ENCODE measurements at regions not wholly inside any gene's neighbourhood (a gene's known extent, or its start where the extent isn't known, plus 50 kb on each side); places are given as distances from the start of the nearest gene placed in this dataset.

DNA sequence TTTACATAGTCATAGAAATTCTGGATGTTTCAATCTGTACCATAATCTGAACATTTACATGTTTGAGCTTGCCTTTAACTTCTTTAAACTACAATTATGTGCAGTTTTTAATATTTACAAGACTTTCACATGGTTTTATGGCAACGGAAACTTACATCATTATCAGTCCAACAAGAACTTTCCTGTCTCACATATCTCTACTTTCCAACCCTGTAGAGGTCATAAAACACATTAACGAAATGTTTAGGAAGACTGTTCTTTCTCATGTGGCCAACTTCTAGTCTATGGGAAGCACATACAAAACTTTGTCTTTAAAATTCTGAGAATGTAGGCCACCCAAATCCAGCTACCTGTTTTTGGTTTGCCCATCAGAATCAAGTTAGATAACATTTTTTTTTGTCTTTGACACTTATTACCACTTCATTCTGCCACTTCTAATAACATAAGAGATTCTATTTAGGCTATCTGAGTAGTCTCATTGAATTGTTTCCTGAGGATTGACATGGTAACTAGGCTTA lies 693.2 kb downstream of the KCNJ3 start:
- TF ChIP-seq, protein P1, sequence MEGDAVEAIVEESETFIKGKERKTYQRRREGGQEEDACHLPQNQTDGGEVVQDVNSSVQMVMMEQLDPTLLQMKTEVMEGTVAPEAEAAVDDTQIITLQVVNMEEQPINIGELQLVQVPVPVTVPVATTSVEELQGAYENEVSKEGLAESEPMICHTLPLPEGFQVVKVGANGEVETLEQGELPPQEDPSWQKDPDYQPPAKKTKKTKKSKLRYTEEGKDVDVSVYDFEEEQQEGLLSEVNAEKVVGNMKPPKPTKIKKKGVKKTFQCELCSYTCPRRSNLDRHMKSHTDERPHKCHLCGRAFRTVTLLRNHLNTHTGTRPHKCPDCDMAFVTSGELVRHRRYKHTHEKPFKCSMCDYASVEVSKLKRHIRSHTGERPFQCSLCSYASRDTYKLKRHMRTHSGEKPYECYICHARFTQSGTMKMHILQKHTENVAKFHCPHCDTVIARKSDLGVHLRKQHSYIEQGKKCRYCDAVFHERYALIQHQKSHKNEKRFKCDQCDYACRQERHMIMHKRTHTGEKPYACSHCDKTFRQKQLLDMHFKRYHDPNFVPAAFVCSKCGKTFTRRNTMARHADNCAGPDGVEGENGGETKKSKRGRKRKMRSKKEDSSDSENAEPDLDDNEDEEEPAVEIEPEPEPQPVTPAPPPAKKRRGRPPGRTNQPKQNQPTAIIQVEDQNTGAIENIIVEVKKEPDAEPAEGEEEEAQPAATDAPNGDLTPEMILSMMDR (IDR thresholded peaks at IDR 0.05; ENCODE audit: borderline replicate concordance, control extremely low read depth, extremely low read depth, insufficient read depth, missing control alignments), result no peak
- no peak for DNase-seq (ENCODE audit: low spot score)
- in situ Hi-C loops (cut with MboI; ENCODE audit: low sequenced_read_pairs, unreplicated experiment), result no loop called here

DNA sequence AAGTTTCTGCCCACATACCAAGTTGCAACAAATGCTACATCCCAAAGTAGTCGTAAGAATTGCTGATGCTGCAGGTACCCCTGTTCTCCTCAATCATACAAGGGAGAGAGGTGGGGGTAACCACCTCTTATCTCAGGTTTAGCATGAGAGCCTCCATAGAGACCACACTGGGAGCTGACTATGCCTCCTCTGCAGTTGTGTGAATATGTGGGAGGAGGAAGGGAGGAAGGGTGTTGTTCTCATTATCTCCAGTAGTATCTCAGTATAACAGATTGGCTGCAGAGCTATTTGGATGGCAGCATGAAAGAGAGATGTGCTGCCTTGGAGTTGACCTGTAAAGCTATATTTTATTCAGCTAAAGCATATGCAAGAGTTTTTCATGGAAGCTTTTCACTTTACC lies 690.7 kb downstream of the KCNJ3 start:
- DNase-seq (ENCODE audit: low spot score), result no peak
- in situ Hi-C loops (cut with MboI; ENCODE audit: low sequenced_read_pairs, unreplicated experiment), result no loop called here
- TF ChIP-seq, protein P1 (IDR thresholded peaks at IDR 0.05; ENCODE audit: borderline replicate concordance, control extremely low read depth, extremely low read depth, insufficient read depth, missing control alignments), result no peak

DNA sequence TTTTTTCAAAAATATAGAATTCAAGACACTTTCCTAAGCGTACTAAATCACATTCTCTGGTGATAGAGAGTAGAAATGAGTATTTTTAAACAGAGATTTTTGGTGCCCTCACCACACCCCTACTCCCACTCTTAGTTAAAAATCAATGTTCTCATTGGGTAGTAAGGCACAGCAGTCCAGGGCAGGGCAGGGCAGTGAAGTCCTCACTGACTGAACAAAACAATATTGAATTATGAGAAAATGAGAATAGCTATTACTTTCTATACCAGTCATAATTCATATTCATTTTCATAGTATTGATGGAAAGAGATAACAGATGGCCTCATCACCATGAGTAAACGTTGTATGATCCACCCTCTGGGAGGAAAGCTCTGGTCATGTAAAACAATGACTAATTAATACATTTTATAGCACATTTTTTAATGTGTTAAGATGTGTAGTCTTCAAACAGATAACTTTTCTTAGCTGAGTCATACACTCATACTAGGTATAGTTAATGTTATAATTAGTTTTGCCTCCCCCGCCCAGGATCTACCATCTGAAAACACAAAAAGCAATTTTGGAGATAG lies 686.1 kb downstream of the KCNJ3 start:
- in situ Hi-C loops (cut with MboI; ENCODE audit: low sequenced_read_pairs, unreplicated experiment), result no loop called here
- DNase-seq (ENCODE audit: low spot score), result no peak

DNA sequence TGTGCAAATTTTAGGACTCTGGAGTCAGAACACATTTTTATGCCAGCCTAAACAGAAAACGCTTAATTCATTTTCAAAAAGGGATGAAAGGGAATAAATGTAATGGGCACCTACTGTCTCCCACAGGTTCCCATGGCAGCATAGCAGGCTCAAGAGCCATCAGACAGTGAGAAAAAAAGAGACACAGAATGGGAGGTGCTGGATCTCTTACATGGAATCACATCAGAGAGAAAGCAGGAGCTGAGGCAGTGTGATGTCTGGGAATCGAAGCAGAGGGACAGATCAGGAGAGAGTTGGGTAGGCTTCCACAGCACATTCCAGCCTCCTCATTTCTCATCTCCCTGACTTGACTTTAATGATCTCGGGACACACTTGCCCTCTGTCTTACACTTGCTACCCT lies 684.3 kb downstream of the KCNJ3 start:
- in situ Hi-C loops (cut with MboI; ENCODE audit: low sequenced_read_pairs, unreplicated experiment), result no loop called here
- no peak for DNase-seq (ENCODE audit: low spot score)
- TF ChIP-seq, protein P1 (IDR thresholded peaks at IDR 0.05; ENCODE audit: borderline replicate concordance, control extremely low read depth, extremely low read depth, insufficient read depth, missing control alignments), result no peak

More for the DNA sequence above, 686.1 kb downstream of the KCNJ3 start:
- TF ChIP-seq, protein P1 (IDR thresholded peaks at IDR 0.05; ENCODE audit: borderline replicate concordance, control extremely low read depth, extremely low read depth, insufficient read depth, missing control alignments), result no peak

DNA sequence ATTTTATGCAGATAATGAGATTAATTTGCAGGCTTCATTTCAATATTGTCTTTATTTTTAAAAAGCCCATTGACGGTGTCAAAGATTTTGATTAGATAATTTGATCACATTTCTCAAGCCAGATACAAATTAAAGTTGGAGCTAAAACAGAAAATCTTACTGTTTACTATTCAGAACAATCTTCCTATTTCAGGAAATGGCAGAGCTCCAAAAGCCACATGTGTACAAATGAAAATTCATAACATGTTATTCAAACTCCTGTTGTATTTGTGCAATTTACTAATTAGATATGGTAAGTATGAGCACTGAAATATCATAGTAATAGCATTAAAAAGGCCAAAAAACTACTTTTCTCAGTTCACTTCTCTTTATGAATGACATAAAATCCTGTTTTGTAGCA lies 682.9 kb downstream of the KCNJ3 start:
- no peak for DNase-seq (ENCODE audit: low spot score)
- in situ Hi-C loops (cut with MboI; ENCODE audit: low sequenced_read_pairs, unreplicated experiment), result no loop called here
- TF ChIP-seq, protein P1 (IDR thresholded peaks at IDR 0.05; ENCODE audit: borderline replicate concordance, control extremely low read depth, extremely low read depth, insufficient read depth, missing control alignments), result no peak

DNA sequence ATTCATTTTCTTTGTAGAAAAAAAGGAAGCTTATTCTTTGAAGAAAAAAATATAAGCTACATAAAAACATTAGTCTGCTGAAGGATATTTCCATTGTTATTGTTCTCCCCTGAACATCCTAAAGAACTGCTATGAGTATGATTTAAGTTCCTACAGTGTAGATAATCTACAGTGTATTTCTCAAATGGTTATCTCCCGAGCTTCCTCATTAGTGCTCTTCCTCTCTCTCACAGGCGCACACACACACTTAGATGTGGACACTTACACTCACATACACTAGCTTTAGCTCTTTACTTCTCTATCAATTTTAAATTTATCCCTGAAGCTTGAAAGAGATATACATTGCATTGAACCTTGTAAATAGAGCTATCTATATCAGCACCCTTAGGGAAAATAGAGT lies 681.0 kb downstream of the KCNJ3 start:
- in situ Hi-C loops (cut with MboI; ENCODE audit: low sequenced_read_pairs, unreplicated experiment), result no loop called here
- TF ChIP-seq, protein P1 (IDR thresholded peaks at IDR 0.05; ENCODE audit: borderline replicate concordance, control extremely low read depth, extremely low read depth, insufficient read depth, missing control alignments), result no peak
- no peak for DNase-seq (ENCODE audit: low spot score)

Measured in GM13976 (cell line).